SK-N-SH treated with all-trans-retinoic acid at 6 μM for 48 hours (cell line): ENCODE measurements at regions not wholly inside any gene's neighbourhood (a gene's known extent, or its start where the extent isn't known, plus 50 kb on each side); places are given as distances from the start of the nearest gene placed in this dataset.
A peak's percentile ranks its signal among the peaks of the same experiment; 100 is the strongest.
"Not testable (repeated sequence)": the region's sequence is repeated elsewhere in the genome, so short reads cannot be mapped to it uniquely, and the experiment has no call there.

Experiments used
- ATAC-seq: fragments of 200-7000 bp; cut with Tn5 transposase; 3 replicates; pipeline ENCODE4 v1.9.1; 2020; ENCODE audit warnings: mild to moderate bottlenecking, moderate library complexity
- ARNTL ChIP-seq: fragments of 450-650 bp; formaldehyde crosslinking; IDR thresholded peaks from 2 replicates; pipeline ENCODE4 v1.5.0; 2020; ENCODE audit warnings: low read depth, mild to moderate bottlenecking, moderate library complexity, borderline replicate concordance
- BACH2 ChIP-seq: fragments of 250-450 bp; sonication (Bioruptor Pico); IDR thresholded peaks from 2 replicates; pipeline ENCODE4 v1.9.0; 2021; ENCODE audit warnings: mild to moderate bottlenecking, borderline replicate concordance
- CREB5 ChIP-seq: fragments of 250-450 bp; sonication (Bioruptor Pico); IDR thresholded peaks from 2 replicates; pipeline ENCODE4 v1.5.1; 2020; ENCODE audit warnings: low read depth, mild to moderate bottlenecking, moderate library complexity
- CSDC2 ChIP-seq: fragments of 250-450 bp; sonication (Bioruptor Pico); IDR thresholded peaks from 2 replicates; pipeline ENCODE4 v1.5.0; 2020; ENCODE audit warnings: mild to moderate bottlenecking, moderate library complexity
- CSRNP3 ChIP-seq: fragments of 250-450 bp; sonication (Bioruptor Pico); IDR thresholded peaks from 2 replicates; pipeline ENCODE4 v1.5.1; 2021; ENCODE audit warnings: mild to moderate bottlenecking, moderate library complexity
- GLIS3 ChIP-seq: fragments of 250-450 bp; sonication (Bioruptor Pico); IDR thresholded peaks from 2 replicates; pipeline ENCODE4 v1.5.0; 2020; ENCODE audit warnings: mild to moderate bottlenecking, moderate library complexity
- ISL1 ChIP-seq: fragments of 250-450 bp; sonication (Bioruptor Pico); IDR thresholded peaks from 2 replicates; pipeline ENCODE4 v2.1.2; 2022; ENCODE audit warnings: mild to moderate bottlenecking, moderate library complexity
- PATZ1 ChIP-seq: fragments of 250-450 bp; sonication (Bioruptor Pico); IDR thresholded peaks from 2 replicates; pipeline ENCODE4 v1.8.0; 2020; ENCODE audit warnings: mild to moderate bottlenecking, moderate library complexity, borderline replicate concordance
- PPARA ChIP-seq: fragments of 250-450 bp; sonication (Bioruptor Pico); IDR thresholded peaks from 2 replicates; pipeline ENCODE4 v1.5.0; 2020; ENCODE audit warnings: mild to moderate bottlenecking, borderline replicate concordance
- RARB ChIP-seq: fragments of 250-450 bp; sonication (Bioruptor Pico); IDR thresholded peaks from 2 replicates; pipeline ENCODE4 v1.8.0; 2021; ENCODE audit warnings: mild to moderate bottlenecking, moderate library complexity
- SNAI2 ChIP-seq: fragments of 250-450 bp; sonication (Bioruptor Pico); IDR thresholded peaks from 2 replicates; pipeline ENCODE4 v1.5.0; 2020; ENCODE audit warnings: mild to moderate bottlenecking, moderate library complexity
- TCF4 ChIP-seq: fragments of 250-450 bp; sonication (Bioruptor Pico); IDR thresholded peaks from 2 replicates; pipeline ENCODE4 v1.8.0; 2021; ENCODE audit warnings: mild to moderate bottlenecking, moderate library complexity, borderline replicate concordance
- TSHZ2 ChIP-seq: fragments of 250-450 bp; sonication (Bioruptor Pico); IDR thresholded peaks from 2 replicates; pipeline ENCODE4 v1.5.0; 2020; ENCODE audit warnings: mild to moderate bottlenecking, moderate library complexity
- ZC3H10 ChIP-seq: fragments of 250-450 bp; sonication (Bioruptor Pico); IDR thresholded peaks from 2 replicates; pipeline ENCODE4 v1.5.1; 2021; ENCODE audit warnings: mild to moderate bottlenecking, moderate library complexity
- ZFP3 ChIP-seq: fragments of 250-450 bp; sonication (Bioruptor Pico); IDR thresholded peaks from 2 replicates; pipeline ENCODE4 v1.5.0; 2020; ENCODE audit warnings: mild to moderate bottlenecking, moderate library complexity
- ZFP30 ChIP-seq: fragments of 450-650 bp; formaldehyde crosslinking; IDR thresholded peaks from 2 replicates; pipeline ENCODE4 v1.5.0; 2022; ENCODE audit warnings: mild to moderate bottlenecking, moderate library complexity
- ZNF565 ChIP-seq: fragments of 450-650 bp; formaldehyde crosslinking; conservative IDR thresholded peaks from 2 replicates; pipeline ENCODE4 v1.5.0; 2020; ENCODE audit warnings: low read depth, mild to moderate bottlenecking, moderate library complexity
- ZNF70 ChIP-seq: fragments of 450-650 bp; formaldehyde crosslinking; IDR thresholded peaks from 2 replicates; pipeline ENCODE4 v1.5.0; 2020; ENCODE audit warnings: mild to moderate bottlenecking, moderate library complexity
- ZNF8 ChIP-seq: fragments of 450-650 bp; formaldehyde crosslinking; IDR thresholded peaks from 2 replicates; pipeline ENCODE4 v1.5.0; 2020; ENCODE audit warnings: mild to moderate bottlenecking, moderate library complexity

GRCh38 chr4:156515295-156515694 lies 456.3 kb downstream of the PDGFC start:
- TF ChIP-seq ARNTL = no peak
- TF ChIP-seq ZNF70 (CRISPR knock-in tag) = no peak
- no peak for TF ChIP-seq ZNF565 (CRISPR knock-in tag)
- no peak for TF ChIP-seq CREB5
- TF ChIP-seq PPARA (CRISPR knock-in tag) = no peak
- no peak for TF ChIP-seq CSRNP3
- no peak for TF ChIP-seq SNAI2 (CRISPR knock-in tag)
- ATAC-seq = peak; percentile 38; the same call in 1 of the 3 replicates

- ATAC-seq = peak; percentile 93
- TF ChIP-seq ARNTL (no peak), CSRNP3 (no peak)
- TF ChIP-seq, all 23 proteins: peak for 0
These were observed 459.0 kb downstream of the PDGFC start for GRCh38 chr4:156512622-156513021.

- not testable (repeated sequence) for ATAC-seq
These were observed 461.7 kb downstream of the PDGFC start for GRCh38 chr4:156509921-156510320.

GRCh38 chr4:156505341-156505955 lies 466.2 kb downstream of the PDGFC start:
- ATAC-seq = peak; percentile 83

GRCh38 chr4:156503119-156503518 lies 468.5 kb downstream of the PDGFC start:
- ATAC-seq = no peak
- TF ChIP-seq SNAI2 (CRISPR knock-in tag) (no peak), CREB5 (no peak), RARB (CRISPR knock-in tag) (no peak), ISL1 (no peak), ARNTL (no peak), ZNF8 (CRISPR knock-in tag) (no peak), ZC3H10 (no peak), BACH2 (CRISPR knock-in tag) (no peak), ZFP30 (CRISPR knock-in tag) (no peak), GLIS3 (no peak), ZNF70 (CRISPR knock-in tag) (no peak), TSHZ2 (no peak)

More at GRCh38 chr4:156505341-156505955, 466.2 kb downstream of the PDGFC start:
- TF ChIP-seq BACH2 (CRISPR knock-in tag) = no peak
- TF ChIP-seq PPARA (CRISPR knock-in tag) = no peak
- no peak for TF ChIP-seq ZNF8 (CRISPR knock-in tag)
- no peak for TF ChIP-seq ZFP30 (CRISPR knock-in tag)
- TF ChIP-seq ZNF565 (CRISPR knock-in tag) = no peak
- TF ChIP-seq CREB5 = no peak
- no peak for TF ChIP-seq ZNF70 (CRISPR knock-in tag)
- TF ChIP-seq GLIS3 = no peak
- TF ChIP-seq TCF4 = no peak
- TF ChIP-seq CSDC2 (CRISPR knock-in tag) = no peak
- TF ChIP-seq PATZ1 = no peak
- TF ChIP-seq ZFP3 (CRISPR knock-in tag) = no peak
